H1 (cell line): ENCODE measurements at regions not wholly inside any gene's neighbourhood (a gene's known extent, or its start where the extent isn't known, plus 50 kb on each side); places are given as distances from the start of the nearest gene placed in this dataset.

Experiments used
- CTCF ChIA-PET: fragments of 300-600 bp; sonication (Branson Sonifier 250); formaldehyde crosslinking; loops from one replicate; lab custom pipeline; 2021; ENCODE audit not compliant: partially characterized antibody; lab: Charles Lee
- POLR2A ChIA-PET: fragments of 300-600 bp; sonication (Branson Sonifier 250); formaldehyde crosslinking; loops from one replicate; lab custom pipeline; 2021; ENCODE audit warnings: inconsistent platforms; ENCODE audit not compliant: partially characterized antibody; lab: Charles Lee
- DNase-seq, 2 experiments: peaks; one replicate each; pipeline versions ENCODE4 v3.0.0 to v3.0.0-alpha.2; 2010 to 2022; ENCODE audit warnings: low spot score in 2 of 2, low read depth in 1 of 2, mixed read lengths in 1 of 2
- FAIRE-seq: peaks from 2 replicates; lab custom pipeline; 2011; peaks lifted over from hg19 to GRCh38; lab: Jason Lieb, UNC
- H2AFZ ChIP-seq: 2 replicates; pipeline ENCODE4 v1.8.1; 2012; ENCODE audit warnings: low read length, inconsistent platforms
- H2AK5ac ChIP-seq: 2 replicates; pipeline ENCODE4 v1.6.1; 2013; ENCODE audit warnings: low read depth, low read length
- H2BK120ac ChIP-seq: replicated peaks from 2 replicates; pipeline ENCODE3; 2013; ENCODE audit warnings: low read depth, low read length, inconsistent platforms
- H2BK12ac ChIP-seq: 2 replicates; pipeline ENCODE4 v1.6.1; 2013; ENCODE audit warnings: low read depth, low read length
- H2BK15ac ChIP-seq: 2 replicates; pipeline ENCODE4 v1.6.1; 2013; ENCODE audit warnings: low read length
- H2BK20ac ChIP-seq: 2 replicates; pipeline ENCODE4 v1.6.1; 2013; ENCODE audit warnings: low read length
- H2BK5ac ChIP-seq: 2 replicates; pipeline ENCODE4 v1.6.1; 2013; ENCODE audit warnings: low read depth, low read length
- H3K14ac ChIP-seq: 2 replicates; pipeline ENCODE4 v1.6.1; 2013; ENCODE audit warnings: inconsistent platforms; ENCODE audit not compliant: insufficient read length
- H3K18ac ChIP-seq: 2 replicates; pipeline ENCODE4 v1.6.1; 2013; ENCODE audit warnings: low read length; ENCODE audit errors: extremely low read depth
- H3K23ac ChIP-seq: 2 replicates; pipeline ENCODE4 v1.6.1; 2013; ENCODE audit warnings: inconsistent platforms; ENCODE audit not compliant: insufficient read length
- H3K23me2 ChIP-seq: 2 replicates; pipeline ENCODE4 v1.6.1; 2013; ENCODE audit warnings: low read depth, low read length
- H3K27ac ChIP-seq: 2 replicates; pipeline ENCODE4 v1.6.1; 2011; ENCODE audit warnings: low read depth, low read length, inconsistent platforms
- H3K27me3 ChIP-seq, 4 experiments: replicated peaks in 1 of 4; 1 replicate in 1 of 4; 2 replicates in 3 of 4; pipeline versions ENCODE4 v1.6.1 to v1.8.1; 2011 to 2013; ENCODE audit warnings: low read length in 3 of 4, mild to moderate bottlenecking in 3 of 4, inconsistent platforms in 2 of 4, mixed read lengths in 2 of 4, moderate library complexity in 1 of 4; ENCODE audit not compliant: control insufficient read depth in 3 of 4, insufficient read depth in 3 of 4; ENCODE audit errors: extremely low read depth in 1 of 4
- H3K36me3 ChIP-seq, 4 experiments: 2 replicates each; pipeline versions ENCODE4 v1.6.1 to v1.8.1; 2011 to 2013; ENCODE audit warnings: mild to moderate bottlenecking in 4 of 4, low read length in 3 of 4, moderate library complexity in 2 of 4, control low read depth in 1 of 4, inconsistent platforms in 1 of 4; ENCODE audit not compliant: insufficient read depth in 4 of 4, control insufficient read depth in 2 of 4
- H3K4ac ChIP-seq: replicated peaks from 2 replicates; pipeline ENCODE3; 2013; ENCODE audit warnings: low read length, low read depth, mixed read lengths, inconsistent platforms; ENCODE audit not compliant: insufficient read length
- H3K4me1 ChIP-seq, 4 experiments: replicated peaks in 1 of 4; 1 replicate in 1 of 4; 2 replicates in 3 of 4; pipeline versions ENCODE4 v1.6.1 to v1.8.1; 2011 to 2013; ENCODE audit warnings: low read length in 3 of 4, inconsistent platforms in 2 of 4, mixed read lengths in 1 of 4; ENCODE audit not compliant: insufficient read depth in 4 of 4, control insufficient read depth in 3 of 4
- H3K4me2 ChIP-seq, 2 experiments: 2 replicates each; pipeline versions ENCODE4 v1.6.1 to v1.8.1; 2011 to 2013; ENCODE audit warnings: low read depth in 2 of 2, low read length in 2 of 2, control low read depth in 1 of 2, inconsistent platforms in 1 of 2, mild to moderate bottlenecking in 1 of 2; ENCODE audit not compliant: insufficient read depth in 1 of 2
- H3K4me3 ChIP-seq, 4 experiments: fragments of 200-600, 300-600 bp in 1 of 4; sonication (generic), shearing (Covaris generic), sonication (Bioruptor Twin) in 1 of 4; 2 replicates each; pipeline versions ENCODE4 v1.5.1 to v1.8.1; 2011 to 2016; ENCODE audit warnings: low read length in 4 of 4, low read depth in 3 of 4, control low read depth in 2 of 4, inconsistent platforms in 2 of 4, mild to moderate bottlenecking in 2 of 4, mixed read lengths in 1 of 4, moderate library complexity in 1 of 4; ENCODE audit not compliant: insufficient read depth in 2 of 4; ENCODE audit errors: extremely low read depth in 1 of 4
- H3K56ac ChIP-seq: replicated peaks from 2 replicates; pipeline ENCODE3; 2013; ENCODE audit warnings: low read depth, mild to moderate bottlenecking, mixed read lengths, low read length, inconsistent platforms; ENCODE audit not compliant: insufficient read length
- H3K79me1 ChIP-seq: 2 replicates; pipeline ENCODE4 v1.6.1; 2013; ENCODE audit warnings: low read depth, low read length, control low read depth
- H3K79me2 ChIP-seq, 2 experiments: 2 replicates each; pipeline versions ENCODE4 v1.6.1 to v1.8.1; 2012 to 2013; ENCODE audit warnings: low read length in 2 of 2, mild to moderate bottlenecking in 2 of 2, inconsistent platforms in 1 of 2; ENCODE audit not compliant: insufficient read depth in 2 of 2, control insufficient read depth in 1 of 2
- H3K9ac ChIP-seq, 4 experiments: replicated peaks in 1 of 4; 1 replicate in 1 of 4; 2 replicates in 3 of 4; pipeline versions ENCODE4 v1.6.1 to v1.8.1; 2011 to 2013; ENCODE audit warnings: low read depth in 3 of 4, low read length in 3 of 4, control low read depth in 2 of 4, mild to moderate bottlenecking in 2 of 4, moderate library complexity in 2 of 4, inconsistent platforms in 1 of 4; ENCODE audit errors: extremely low read depth in 1 of 4
- H3K9me3 ChIP-seq, 2 experiments: 2 replicates each; pipeline versions ENCODE4 v1.6.1 to v1.8.1; 2012 to 2013; ENCODE audit warnings: mild to moderate bottlenecking in 2 of 2, moderate library complexity in 2 of 2, control low read depth in 1 of 2, inconsistent platforms in 1 of 2, low read depth in 1 of 2, low read length in 1 of 2, mixed read lengths in 1 of 2; ENCODE audit not compliant: insufficient read depth in 2 of 2
- H4K20me1 ChIP-seq, 2 experiments: replicated peaks in 1 of 2; 2 replicates each; pipeline versions ENCODE3 to v1.8.1; 2011 to 2013; ENCODE audit warnings: inconsistent platforms in 2 of 2, low read length in 2 of 2, mild to moderate bottlenecking in 1 of 2; ENCODE audit not compliant: insufficient read depth in 2 of 2, control insufficient read depth in 1 of 2
- H4K5ac ChIP-seq: 2 replicates; pipeline ENCODE4 v1.6.1; 2013; ENCODE audit warnings: low read length, low read depth, mixed read lengths, inconsistent platforms; ENCODE audit not compliant: insufficient read length
- H4K8ac ChIP-seq: 2 replicates; pipeline ENCODE4 v1.8.0; 2013; ENCODE audit warnings: mild to moderate bottlenecking, moderate library complexity, low read length, inconsistent platforms; ENCODE audit not compliant: insufficient read depth; ENCODE audit errors: extremely low read depth
- H4K91ac ChIP-seq: replicated peaks from 2 replicates; pipeline ENCODE3; 2013; ENCODE audit warnings: low read length, mixed read lengths, inconsistent platforms; ENCODE audit not compliant: insufficient read length
- ATF3 ChIP-seq: IDR thresholded peaks from 2 replicates; pipeline ENCODE4 v1.6.1; 2011; ENCODE audit warnings: low read depth, mild to moderate bottlenecking, low read length; ENCODE audit not compliant: insufficient read depth
- CREB1 ChIP-seq: IDR thresholded peaks from 2 replicates; pipeline ENCODE4 v1.6.1; 2012; ENCODE audit warnings: inconsistent platforms
- E2F6 ChIP-seq: IDR thresholded peaks from 2 replicates; pipeline ENCODE4 v1.6.1; 2012; ENCODE audit warnings: inconsistent platforms
- EP300 ChIP-seq, 2 experiments: IDR thresholded peaks; 1 replicate in 1 of 2; 2 replicates in 1 of 2; pipeline ENCODE4 v1.6.1; 2011 to 2012; ENCODE audit warnings: low read depth in 2 of 2, low read length in 2 of 2, mild to moderate bottlenecking in 2 of 2, borderline replicate concordance in 1 of 2, inconsistent platforms in 1 of 2, moderate library complexity in 1 of 2
- HDAC6 ChIP-seq: IDR thresholded peaks from one replicate; pipeline ENCODE4 v1.7.1; 2012; ENCODE audit warnings: low read depth, mild to moderate bottlenecking, inconsistent platforms, low read length, moderate library complexity
- JUND ChIP-seq: IDR thresholded peaks from 2 replicates; pipeline ENCODE4 v1.6.1; 2011; ENCODE audit warnings: mild to moderate bottlenecking, improper control_type of control experiment, low read length
- MAX ChIP-seq: IDR thresholded peaks from 2 replicates; pipeline ENCODE4 v1.6.1; 2012; ENCODE audit warnings: inconsistent platforms
- POLR2AphosphoS5 ChIP-seq: IDR thresholded peaks from 2 replicates; pipeline ENCODE4 v1.6.1; 2011; ENCODE audit warnings: low read depth, low read length
- RAD21 ChIP-seq, 2 experiments: IDR thresholded peaks in 1 of 2; conservative IDR thresholded peaks in 1 of 2; 2 replicates each; pipeline ENCODE4 v1.6.1; 2011; ENCODE audit warnings: low read depth in 2 of 2, low read length in 2 of 2, improper control_type of control experiment in 1 of 2, inconsistent platforms in 1 of 2, mild to moderate bottlenecking in 1 of 2, moderate library complexity in 1 of 2
- RFX5 ChIP-seq: IDR thresholded peaks from 2 replicates; pipeline ENCODE4 v1.6.1; 2011; ENCODE audit warnings: low read depth, low read length, improper control_type of control experiment, borderline replicate concordance
- SP2 ChIP-seq: IDR thresholded peaks from 2 replicates; pipeline ENCODE4 v1.6.1; 2012; ENCODE audit warnings: mild to moderate bottlenecking, low read length, inconsistent platforms
- SRF ChIP-seq: IDR thresholded peaks from 2 replicates; pipeline ENCODE4 v1.6.1; 2011; ENCODE audit warnings: mild to moderate bottlenecking, low read depth, low read length, moderate library complexity
- TAF7 ChIP-seq: optimal IDR thresholded peaks from 2 replicates; pipeline ENCODE3; 2011; ENCODE audit warnings: low read depth, mild to moderate bottlenecking, inconsistent platforms, low read length, moderate library complexity, borderline replicate concordance
- WGBS, 2 experiments: shearing (Covaris generic) in 1 of 2; methylation state at CpG; one replicate each; pipeline versions ENCODE4 v1.1.6 to v1.1.7; 2013 to 2015; ENCODE audit warnings: low lambda C conversion rate in 2 of 2, mixed read lengths in 2 of 2, inconsistent platforms in 1 of 2, low coverage in 1 of 2, missing lambda C conversion rate in 1 of 2; ENCODE audit not compliant: insufficient replicate concordance in 2 of 2, insufficient coverage in 1 of 2, insufficient read length in 1 of 2; ENCODE audit errors: extremely low coverage in 1 of 2, missing lambda C conversion rate in 1 of 2; 5-methylcytosine and 5-hydroxymethylcytosine counted together

GRCh38 chr3:59303452-59303851, 253.6 kb upstream of the CFAP20DC start:
- no peaks in the 10 kb centered on the region for H3K9me3 ChIP-seq
- H2BK5ac ChIP-seq: no peak overlapping the region
- no peak overlapping the region for H2BK120ac ChIP-seq
- no peak overlapping the region for H3K4ac ChIP-seq
- H3K27ac ChIP-seq: no peak overlapping the region
- H3K23ac ChIP-seq: no peak overlapping the region
- no peaks in the 10 kb centered on the region; a peak in 1 of 8 replicates for H3K36me3 ChIP-seq
- no peak overlapping the region for H2AK5ac ChIP-seq
- no peak overlapping the region for H2BK15ac ChIP-seq
- no peak overlapping the region for H3K14ac ChIP-seq
- DNase-seq (no peak), FAIRE-seq (no peak)
- H3K4me2 ChIP-seq: no peak overlapping the region
- H3K79me2 ChIP-seq: no peaks in the 10 kb centered on the region
- H4K8ac ChIP-seq: no peak overlapping the region
- H3K4me1 ChIP-seq: no peaks in the 10 kb centered on the region
- H2AFZ ChIP-seq: no peak overlapping the region
- no peaks in the 10 kb centered on the region for H3K79me1 ChIP-seq
- H3K9ac ChIP-seq: no peak overlapping the region
- 96% methylated on average over 4 of the region's 4 CpGs; no CpG with 5 or more reads in 1 of the 2 experiments for WGBS, 2 experiments
- ChIA-PET POLR2A (no interaction called here), CTCF (interaction anchor here (1.1 to 2.8 kb wide), 2 partner anchors 10 to 91 kb away, joined by 3 to 11 read pairs; no protein-coding TSS in a partner anchor)
- H2BK12ac ChIP-seq: no peak overlapping the region
- no peaks in the 10 kb centered on the region for H3K27me3 ChIP-seq
- no peak overlapping the region for H3K56ac ChIP-seq
- H4K5ac ChIP-seq: no peak overlapping the region
- no peak overlapping the region for H2BK20ac ChIP-seq
- H4K91ac ChIP-seq: no peak overlapping the region
- H3K18ac ChIP-seq: no peak overlapping the region
- no peak overlapping the region for H3K4me3 ChIP-seq
- no peaks in the 10 kb centered on the region for H4K20me1 ChIP-seq
- H3K23me2 ChIP-seq: no peaks in the 10 kb centered on the region; the same call in 1 of the 2 replicates
- no peak for TF ChIP-seq ATF3
- TF ChIP-seq CREB1: no peak
- TF ChIP-seq MAX: no peak
- no peak for TF ChIP-seq RAD21 (IDR thresholded peaks at IDR 0.05 in 1 of 2, conservative IDR thresholded peaks at IDR 0.05 in 1 of 2; ENCODE audit: low read depth in 2 of 2, low read length in 2 of 2)
- TF ChIP-seq POLR2AphosphoS5: no peak
- no peak for TF ChIP-seq SP2
- no peak for TF ChIP-seq TAF7
- TF ChIP-seq HDAC6: no peak
- TF ChIP-seq SRF: no peak
- TF ChIP-seq E2F6: no peak
- TF ChIP-seq RFX5: no peak
- TF ChIP-seq EP300 (IDR thresholded peaks at IDR 0.05; ENCODE audit: borderline replicate concordance in 1 of 2, low read depth in 2 of 2, low read length in 2 of 2): no peak
- no peak for TF ChIP-seq JUND
